Spleen (tissue), 11 donors: ENCODE measurements at regions not wholly inside any gene's neighbourhood (a gene's known extent, or its start where the extent isn't known, plus 50 kb on each side); places are given as distances from the start of the nearest gene placed in this dataset.

ENCODE experiments used
- DNase-seq: peaks from one replicate; pipeline ENCODE4 v3.0.0-alpha.2; 2020
- H3K27ac ChIP-seq, 8 donors: fragments of 200-600 bp; sonication (generic) in 7 of 8; 1 replicate in 4 of 8; 2 replicates in 4 of 8; pipeline versions ENCODE4 v1.5.0 to v1.8.0; 2016 to 2021; ENCODE audit warnings: inconsistent platforms in 4 of 8, mild to moderate bottlenecking in 4 of 8, moderate library complexity in 1 of 8
- H3K27me3 ChIP-seq, 7 donors: fragments of 200-600 bp; sonication (generic) in 6 of 7; replicated peaks in 1 of 7; 1 replicate in 4 of 7; 2 replicates in 3 of 7; pipeline versions ENCODE4 v1.5.0 to v1.8.0; 2016 to 2021; ENCODE audit warnings: inconsistent platforms in 3 of 7, mild to moderate bottlenecking in 1 of 7
- H3K36me3 ChIP-seq, 6 donors: fragments of 200-600 bp; sonication (generic) in 5 of 6; 1 replicate in 4 of 6; 2 replicates in 2 of 6; pipeline versions ENCODE4 v1.5.0 to v1.8.0; 2016 to 2021; ENCODE audit warnings: inconsistent platforms in 2 of 6
- H3K4me1 ChIP-seq, 6 donors: fragments of 200-600 bp; sonication (generic) in 5 of 6; 1 replicate in 3 of 6; 2 replicates in 3 of 6; pipeline versions ENCODE4 v1.5.0 to v1.8.0; 2016 to 2021; ENCODE audit warnings: inconsistent platforms in 3 of 6
- H3K4me3 ChIP-seq, 8 donors: fragments of 200-600 bp; sonication (generic) in 7 of 8; 1 replicate in 4 of 8; 2 replicates in 4 of 8; pipeline versions ENCODE4 v1.5.0 to v1.8.0; 2016 to 2021; ENCODE audit warnings: inconsistent platforms in 4 of 8, mild to moderate bottlenecking in 4 of 8, moderate library complexity in 2 of 8
- H3K9me3 ChIP-seq, 8 donors: fragments of 200-600 bp; sonication (generic) in 7 of 8; 1 replicate in 4 of 8; 2 replicates in 4 of 8; pipeline versions ENCODE4 v1.5.0 to v1.8.0; 2016 to 2021; ENCODE audit warnings: inconsistent platforms in 4 of 8
- POLR2A ChIP-seq, 3 donors: fragments of 450-650 bp; IDR thresholded peaks; one replicate each; pipeline ENCODE4 v1.5.1; 2017; ENCODE audit warnings: antibody characterized with exemption in 3 of 3, mild to moderate bottlenecking in 1 of 3
- POLR2AphosphoS5 ChIP-seq, 3 donors: sonication (generic); formaldehyde crosslinking; IDR thresholded peaks; one replicate each; pipeline ENCODE4 v1.5.1; 2017; ENCODE audit warnings: antibody characterized with exemption in 3 of 3
- WGBS, 5 donors: extraction: QIAGEN DNeasy Blood & Tissue Kit in 3 of 5; methylation state at CpG; one replicate each; pipeline versions ENCODE4 v1.1.5 to v1.1.7; 2013 to 2018; 5-methylcytosine and 5-hydroxymethylcytosine counted together
- intact Hi-C: fragments of 100-400 bp; cut with DNase I; formaldehyde crosslinking; loops from one replicate; pipeline ENCODE4 v1.15.0; 2023; ENCODE audit warnings: low total_unique reads
- TF ChIP-seq, protein P1 (sequence below), 11 experiments: fragments of 200-600 bp in 7 of 11; fragments of 450-650 bp in 4 of 11; sonication (generic) in 4 of 11; IDR thresholded peaks in 8 of 11; conservative IDR thresholded peaks in 3 of 11; 1 replicate in 7 of 11; 2 replicates in 4 of 11; pipeline versions ENCODE4 v1.4.0 to v1.8.0; 2016 to 2021; ENCODE audit warnings: antibody characterized with exemption in 11 of 11, inconsistent platforms in 4 of 11, mild to moderate bottlenecking in 1 of 11
- donor health status: healthy with polysubstance abuse.
- donor health status: DM: no; HTN: no; CAD: no; lungs with moderate emphysema.
- donor health status: DM: no; HTN: no; CAD: no.
- donor health status: Bipolar disorder and iron deficiency.
- donor health status: healthy.
- donor health status: DM: no; HTN: no; CAD: no.
- donor health status: DM: yes; HTN: yes; CAD: no.

DNA sequence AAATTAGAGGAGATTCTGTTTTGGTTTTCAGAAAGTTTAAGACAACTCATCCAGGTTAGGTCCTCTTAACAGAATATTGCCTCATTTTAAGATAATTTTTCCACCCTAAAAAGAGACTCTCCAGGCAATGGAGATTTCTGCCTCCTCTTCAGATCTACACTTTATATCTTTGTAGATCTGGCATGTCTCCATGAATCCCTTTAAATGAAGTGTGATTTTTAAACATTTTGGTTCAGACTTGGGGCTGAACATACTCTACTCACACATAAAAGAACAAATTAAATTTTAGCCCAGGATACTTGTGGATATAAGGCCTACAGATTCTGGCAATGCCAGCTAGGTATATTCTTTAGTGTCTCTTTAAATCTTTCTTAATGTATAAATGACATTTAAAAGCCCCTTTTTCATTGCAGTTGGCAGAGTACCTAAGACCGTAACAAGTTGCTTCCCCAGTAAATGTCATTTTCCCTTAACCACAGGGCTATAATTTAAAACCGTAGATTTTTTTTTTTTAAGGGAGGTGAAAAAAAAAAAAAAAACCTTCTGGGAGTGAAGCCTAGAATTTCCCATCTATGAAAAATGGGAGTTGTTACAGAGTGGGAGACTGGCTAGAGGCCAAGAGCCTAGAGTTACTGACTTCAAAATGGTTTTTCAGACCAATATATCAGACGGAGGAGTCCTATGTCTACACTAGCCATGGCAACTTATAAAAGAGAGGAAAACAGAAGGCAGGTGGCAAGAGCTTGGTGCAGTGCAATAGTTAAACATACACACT, 207.8 kb upstream of the TARS1 start:
- 49 to 63% (median 52%) methylated on average over 3 of the region's 3 CpGs for WGBS, 5 donors
- no peak overlapping the region for H3K4me3 ChIP-seq
- H3K27me3 ChIP-seq = no peaks in the 10 kb centered on the region
- no peaks in the 10 kb centered on the region for H3K36me3 ChIP-seq
- DNase-seq = no peak
- H3K4me1 ChIP-seq = peaks cover 0 to 5% (median 0%) of the 10 kb centered on the region in 6 donors
- intact Hi-C loops = no loop called here
- TF ChIP-seq, protein P1, sequence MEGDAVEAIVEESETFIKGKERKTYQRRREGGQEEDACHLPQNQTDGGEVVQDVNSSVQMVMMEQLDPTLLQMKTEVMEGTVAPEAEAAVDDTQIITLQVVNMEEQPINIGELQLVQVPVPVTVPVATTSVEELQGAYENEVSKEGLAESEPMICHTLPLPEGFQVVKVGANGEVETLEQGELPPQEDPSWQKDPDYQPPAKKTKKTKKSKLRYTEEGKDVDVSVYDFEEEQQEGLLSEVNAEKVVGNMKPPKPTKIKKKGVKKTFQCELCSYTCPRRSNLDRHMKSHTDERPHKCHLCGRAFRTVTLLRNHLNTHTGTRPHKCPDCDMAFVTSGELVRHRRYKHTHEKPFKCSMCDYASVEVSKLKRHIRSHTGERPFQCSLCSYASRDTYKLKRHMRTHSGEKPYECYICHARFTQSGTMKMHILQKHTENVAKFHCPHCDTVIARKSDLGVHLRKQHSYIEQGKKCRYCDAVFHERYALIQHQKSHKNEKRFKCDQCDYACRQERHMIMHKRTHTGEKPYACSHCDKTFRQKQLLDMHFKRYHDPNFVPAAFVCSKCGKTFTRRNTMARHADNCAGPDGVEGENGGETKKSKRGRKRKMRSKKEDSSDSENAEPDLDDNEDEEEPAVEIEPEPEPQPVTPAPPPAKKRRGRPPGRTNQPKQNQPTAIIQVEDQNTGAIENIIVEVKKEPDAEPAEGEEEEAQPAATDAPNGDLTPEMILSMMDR (IDR thresholded peaks at IDR 0.05 in 8 of 11, conservative IDR thresholded peaks at IDR 0.05 in 3 of 11) = no peak
- TF ChIP-seq POLR2A (IDR thresholded peaks at IDR 0.05) = no peak
- no peak for TF ChIP-seq POLR2AphosphoS5 (IDR thresholded peaks at IDR 0.05)
- H3K9me3 ChIP-seq = no peaks in the 10 kb centered on the region
- H3K27ac ChIP-seq = no peak overlapping the region

DNA sequence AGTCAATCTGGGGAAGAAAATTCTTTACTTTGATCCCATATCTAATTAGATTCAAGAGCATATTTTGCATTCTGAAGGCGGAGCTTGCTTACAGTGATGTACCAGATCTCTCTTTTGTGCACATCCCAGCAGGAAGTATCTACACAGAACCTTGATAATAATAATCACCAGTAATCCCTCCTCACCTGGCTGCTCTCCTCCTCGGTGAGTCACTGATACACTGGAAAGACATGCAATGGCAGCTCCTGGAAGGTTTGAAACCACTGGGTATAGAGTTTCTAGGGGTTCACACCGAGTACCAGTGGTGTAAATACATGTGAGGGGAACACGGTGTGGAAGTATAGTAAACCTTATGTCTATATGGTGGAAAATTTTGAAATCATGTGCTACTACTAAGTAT, 205.5 kb upstream of the TARS1 start:
- H3K36me3 ChIP-seq = no peaks in the 10 kb centered on the region
- H3K4me3 ChIP-seq = no peak overlapping the region

DNA sequence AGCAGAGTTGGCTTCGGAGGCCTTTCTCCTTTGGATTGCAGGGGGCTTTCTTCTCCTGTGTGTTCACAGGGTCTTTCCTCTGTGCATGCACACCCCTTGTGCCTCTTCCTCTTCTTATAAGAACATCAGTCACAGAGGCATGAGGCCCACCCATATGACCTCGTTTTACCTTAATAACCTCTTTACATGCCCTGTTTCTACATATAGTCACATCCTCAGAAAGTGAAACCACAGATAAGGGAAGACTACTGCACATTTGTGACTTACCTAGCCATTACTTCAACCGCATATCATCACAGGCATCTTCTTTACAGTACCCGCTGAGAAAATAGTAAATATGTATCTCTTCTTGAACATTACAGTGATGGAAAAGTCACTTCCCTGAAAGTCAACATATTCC, 204.9 kb upstream of the TARS1 start:
- H3K36me3 ChIP-seq = no peaks in the 10 kb centered on the region
- intact Hi-C loops = no loop called here
- H3K4me1 ChIP-seq = peaks cover 0 to 13% (median 5%) of the 10 kb centered on the region in 6 donors
- DNase-seq = no peak
- no peaks in the 10 kb centered on the region for H3K27me3 ChIP-seq
- WGBS, 5 donors = 59 to 81% (median 68%) methylated on average over 4 of the region's 4 CpGs
- no peaks in the 10 kb centered on the region for H3K9me3 ChIP-seq
- TF ChIP-seq, protein P1 (IDR thresholded peaks at IDR 0.05 in 8 of 11, conservative IDR thresholded peaks at IDR 0.05 in 3 of 11) = no peak
- TF ChIP-seq POLR2A (IDR thresholded peaks at IDR 0.05) (no peak), POLR2AphosphoS5 (IDR thresholded peaks at IDR 0.05) (no peak)
- no peak overlapping the region for H3K27ac ChIP-seq
- no peak overlapping the region for H3K4me3 ChIP-seq

More for the DNA sequence above, 205.5 kb upstream of the TARS1 start:
- DNase-seq = no peak
- H3K27me3 ChIP-seq = no peaks in the 10 kb centered on the region
- 88 to 94% (median 91%) methylated on average over 4 of the region's 4 CpGs for WGBS, 5 donors
- intact Hi-C loops = no loop called here
- no peaks in the 10 kb centered on the region for H3K9me3 ChIP-seq
- H3K4me1 ChIP-seq = peaks cover 0 to 13% (median 3%) of the 10 kb centered on the region in 6 donors
- no peak for TF ChIP-seq POLR2AphosphoS5 (IDR thresholded peaks at IDR 0.05)
- TF ChIP-seq, protein P1 (IDR thresholded peaks at IDR 0.05 in 8 of 11, conservative IDR thresholded peaks at IDR 0.05 in 3 of 11) = no peak
- TF ChIP-seq POLR2A (IDR thresholded peaks at IDR 0.05) = no peak
- no peak overlapping the region for H3K27ac ChIP-seq

DNA sequence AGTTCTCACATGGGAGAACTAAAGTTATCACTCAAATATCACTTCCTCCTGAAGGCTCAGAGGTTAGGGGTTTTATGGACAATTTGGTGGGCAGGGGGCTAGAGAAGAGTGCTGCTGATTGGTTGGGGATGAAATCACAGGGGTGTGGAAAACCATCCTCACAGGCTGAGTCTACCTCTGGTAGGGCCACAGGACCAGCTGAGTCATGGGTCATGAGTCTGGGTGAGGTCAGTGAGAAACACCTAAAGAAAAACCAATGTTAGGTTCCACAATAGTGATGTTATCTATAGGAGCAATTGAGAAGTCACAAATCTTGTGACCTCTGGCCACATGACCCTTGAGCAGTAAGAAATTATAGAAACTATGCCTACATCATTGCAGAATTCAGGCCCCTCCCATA, 203.3 kb upstream of the TARS1 start:
- no peak for TF ChIP-seq POLR2A (IDR thresholded peaks at IDR 0.05)
- TF ChIP-seq, protein P1 (IDR thresholded peaks at IDR 0.05 in 8 of 11, conservative IDR thresholded peaks at IDR 0.05 in 3 of 11) = no peak
- TF ChIP-seq POLR2AphosphoS5 (IDR thresholded peaks at IDR 0.05) = no peak
- peak overlapping the region in 1 of 8 donors; percentile 79 for H3K27ac ChIP-seq
- intact Hi-C loops = no loop called here
- H3K9me3 ChIP-seq = no peaks in the 10 kb centered on the region
- no peak overlapping the region for H3K4me3 ChIP-seq
- H3K36me3 ChIP-seq = no peaks in the 10 kb centered on the region
- no peaks in the 10 kb centered on the region for H3K27me3 ChIP-seq
- H3K4me1 ChIP-seq = peaks cover 5 to 30% (median 18%) of the 10 kb centered on the region in 6 donors
- DNase-seq = no peak
